GM21515 (cell line): ENCODE measurements at regions not wholly inside any gene's neighbourhood (a gene's known extent, or its start where the extent isn't known, plus 50 kb on each side); places are given as distances from the start of the nearest gene placed in this dataset.
"Not testable (repeated sequence)": the region's sequence is repeated elsewhere in the genome, so short reads cannot be mapped to it uniquely, and the experiment has no call there.

Experiments
- ATAC-seq: cut with Tn5 transposase; IDR thresholded peaks from one replicate; pipeline ENCODE4 v1.9.1; 2021; ENCODE audit not compliant: unreplicated experiment

DNA sequence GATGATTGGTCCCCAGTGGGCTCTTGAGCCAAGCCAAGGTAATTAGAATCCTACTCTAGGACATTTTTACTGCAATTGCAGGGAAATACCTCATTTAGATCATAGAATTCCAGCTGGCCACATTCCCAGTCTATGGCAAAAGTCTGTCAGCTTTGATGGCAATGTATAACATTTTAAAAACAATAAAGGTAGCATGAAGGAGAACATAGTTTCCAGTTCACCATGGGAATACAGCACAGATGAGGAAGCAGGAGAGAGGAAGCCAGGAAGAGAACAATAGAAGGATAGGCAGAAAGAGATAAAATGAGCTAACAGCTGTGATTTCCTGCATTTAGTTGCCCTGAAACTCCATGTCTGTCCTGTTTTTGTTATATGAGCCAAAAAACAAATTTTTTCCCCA is 897.3 kb upstream of the DDX18 start:
- no peak for ATAC-seq

GRCh38 chr2:116918574-116918973 is 895.9 kb upstream of the DDX18 start:
- ATAC-seq: no peak

GRCh38 chr2:116922414-116922813 is 892.1 kb upstream of the DDX18 start:
- ATAC-seq: no peak

GRCh38 chr2:116924509-116924908 is 890.0 kb upstream of the DDX18 start:
- no peak for ATAC-seq

GRCh38 chr2:116935097-116935814 is 879.2 kb upstream of the DDX18 start:
- no peak for ATAC-seq

- no peak for ATAC-seq
Measured at GRCh38 chr2:116948258-116948657, 866.2 kb upstream of the DDX18 start.

DNA sequence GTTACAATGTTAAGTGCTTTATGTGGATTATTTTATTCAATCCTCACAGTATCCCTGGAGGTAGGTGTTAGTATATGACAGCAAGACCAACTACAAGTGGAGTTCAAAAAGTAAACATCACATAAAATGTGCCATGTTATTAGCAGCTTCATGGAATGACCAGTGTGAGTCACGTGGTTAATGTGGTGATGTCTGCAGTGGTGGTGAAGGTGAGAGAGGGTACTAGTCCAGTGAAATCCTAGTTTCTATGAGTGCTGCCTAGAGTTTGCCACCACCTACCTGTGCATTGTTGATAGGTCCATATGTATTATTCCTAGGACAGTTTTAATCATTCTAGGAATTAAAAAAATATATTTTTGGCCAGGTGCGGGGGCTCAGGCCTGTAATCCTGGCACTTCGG is 865.2 kb upstream of the DDX18 start:
- ATAC-seq: no peak

DNA sequence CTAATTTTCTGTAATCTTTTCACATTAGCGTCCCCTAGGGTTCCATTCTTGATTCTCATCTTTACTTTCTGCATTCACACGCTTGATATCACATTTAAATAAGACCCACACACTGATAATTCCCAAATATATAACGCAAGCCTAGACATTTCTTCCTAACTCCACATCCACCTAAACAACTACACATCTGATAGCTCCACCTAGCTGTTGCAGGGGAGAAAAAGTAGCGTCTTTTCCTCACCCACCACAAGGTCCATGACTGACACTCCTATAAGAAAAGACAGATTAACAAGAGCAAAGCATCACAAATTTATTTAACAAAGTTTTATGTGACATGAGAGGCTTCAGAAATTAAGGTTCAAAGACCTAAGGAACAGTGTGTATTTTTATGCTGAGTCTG is 862.2 kb upstream of the DDX18 start:
- ATAC-seq: no peak

DNA sequence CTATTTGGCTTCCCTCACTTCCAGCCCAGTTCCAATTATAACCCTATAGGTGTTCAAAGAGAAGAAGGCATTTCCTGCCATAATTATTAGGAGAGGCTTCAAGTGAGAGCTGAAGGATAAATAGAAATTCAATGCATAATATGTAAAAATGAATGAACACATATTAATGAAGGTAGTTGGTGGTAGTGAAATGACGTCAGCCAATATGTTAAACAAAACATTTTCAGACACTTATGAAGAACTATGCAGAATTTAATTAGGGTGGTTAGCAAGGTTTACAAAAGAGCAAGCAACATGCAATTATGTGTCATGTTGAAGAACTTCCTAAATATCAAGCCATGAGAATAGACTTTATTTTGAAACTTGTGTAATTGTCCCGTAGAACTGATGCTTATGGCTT is 858.8 kb upstream of the DDX18 start:
- ATAC-seq: no peak

GRCh38 chr2:116975608-116976007 is 838.9 kb upstream of the DDX18 start:
- no peak for ATAC-seq

DNA sequence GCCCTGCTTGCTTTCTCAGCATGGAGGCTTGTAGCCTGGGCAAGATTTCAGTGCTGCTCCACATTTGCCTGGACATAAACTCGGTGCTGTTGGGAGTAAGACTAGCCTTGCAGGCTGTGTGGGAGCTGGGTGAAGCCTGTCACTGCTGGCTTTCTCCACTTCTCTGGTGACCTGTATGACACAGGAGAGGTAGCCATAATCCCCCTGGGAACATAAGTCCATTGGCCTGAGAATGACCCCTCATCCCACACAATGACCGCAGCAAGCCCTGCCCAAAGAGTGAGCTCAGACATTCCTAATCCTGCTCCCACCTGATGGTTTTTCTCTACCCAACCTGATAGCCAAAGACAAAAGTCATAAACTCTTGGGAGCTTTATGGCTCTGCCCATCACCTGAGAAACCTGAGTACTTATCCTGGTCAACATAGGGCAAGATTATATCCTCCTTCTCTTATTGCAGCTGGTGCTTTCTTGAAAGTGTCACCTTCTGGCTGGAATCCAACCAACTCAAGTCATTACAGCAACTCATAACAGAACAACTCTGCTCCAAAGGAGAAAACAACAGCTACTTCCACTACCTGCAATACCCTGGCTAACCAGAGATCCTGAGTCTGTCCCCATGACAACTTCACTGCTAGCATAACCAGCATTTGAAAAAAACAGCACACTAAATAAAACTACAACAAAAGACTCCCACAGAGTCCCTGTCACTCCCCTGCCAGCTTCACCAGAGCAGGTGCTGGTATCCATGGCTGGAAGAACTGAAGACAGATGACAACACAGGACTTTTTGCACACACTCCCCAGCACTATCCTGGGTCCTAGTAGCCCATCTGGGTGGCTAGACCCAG is 834.4 kb upstream of the DDX18 start:
- no peak for ATAC-seq

DNA sequence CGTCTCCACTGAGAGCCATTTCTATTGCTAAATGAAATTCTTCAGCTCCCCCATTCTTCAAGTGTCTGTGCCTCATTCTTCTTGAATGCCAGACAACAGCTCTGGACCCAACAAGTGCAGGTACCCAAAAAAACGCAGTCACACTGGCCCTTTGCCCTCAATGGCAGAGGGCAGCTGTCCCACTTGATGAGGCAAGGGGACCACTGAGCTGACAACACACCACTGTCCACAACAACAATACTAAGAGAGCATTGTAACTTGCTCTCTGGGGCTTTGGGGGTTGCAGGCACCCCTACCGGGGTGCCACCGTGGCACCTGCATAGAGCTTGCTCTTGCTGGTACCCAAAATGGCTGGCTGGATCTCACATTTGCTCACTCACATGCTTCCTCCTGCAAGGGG is 827.0 kb upstream of the DDX18 start:
- no peak for ATAC-seq

DNA sequence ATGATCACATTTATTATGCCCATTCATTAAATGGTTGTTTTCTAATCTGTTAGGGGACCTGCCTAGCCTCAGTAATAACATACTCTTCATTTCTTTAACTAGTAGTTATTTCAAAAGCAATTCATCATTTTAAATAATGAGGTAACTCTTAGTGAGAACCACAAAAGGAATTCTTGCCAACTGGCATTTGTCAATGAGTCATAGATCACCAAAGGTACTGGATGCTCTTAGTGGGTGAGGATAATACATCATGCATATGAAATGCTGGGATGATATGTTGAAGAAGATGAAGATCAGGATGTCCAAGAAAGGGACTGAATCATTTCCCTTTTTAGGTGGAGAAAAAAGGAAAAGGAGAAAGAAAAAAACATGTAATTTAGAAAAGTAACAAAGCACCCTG is 826.2 kb upstream of the DDX18 start:
- ATAC-seq: no peak

DNA sequence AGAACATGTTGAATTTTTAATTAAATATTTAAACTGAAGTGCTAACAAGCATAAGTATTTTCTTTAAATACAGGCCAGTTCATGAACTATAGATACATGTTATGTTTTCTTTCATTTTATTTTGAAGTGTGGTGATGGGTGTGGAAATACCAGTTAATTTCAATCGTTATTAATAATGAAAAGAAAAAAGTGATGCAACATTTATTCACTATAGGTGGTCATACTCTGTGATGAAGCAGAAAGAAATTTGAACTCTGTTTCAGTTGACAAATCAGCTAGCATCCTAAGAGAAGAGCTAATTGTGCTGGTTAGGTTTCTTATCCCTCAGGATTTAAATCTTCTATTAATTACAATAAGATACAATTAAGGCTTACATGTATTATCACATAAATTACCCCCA is 795.1 kb upstream of the DDX18 start:
- no peak for ATAC-seq

- ATAC-seq: no peak
Measured at GRCh38 chr2:117027646-117028045, 786.8 kb upstream of the DDX18 start.

GRCh38 chr2:117028708-117029107 is 785.8 kb upstream of the DDX18 start:
- not testable (repeated sequence) for ATAC-seq

- ATAC-seq: no peak
Measured at GRCh38 chr2:117055499-117056375, 758.8 kb upstream of the DDX18 start.

DNA sequence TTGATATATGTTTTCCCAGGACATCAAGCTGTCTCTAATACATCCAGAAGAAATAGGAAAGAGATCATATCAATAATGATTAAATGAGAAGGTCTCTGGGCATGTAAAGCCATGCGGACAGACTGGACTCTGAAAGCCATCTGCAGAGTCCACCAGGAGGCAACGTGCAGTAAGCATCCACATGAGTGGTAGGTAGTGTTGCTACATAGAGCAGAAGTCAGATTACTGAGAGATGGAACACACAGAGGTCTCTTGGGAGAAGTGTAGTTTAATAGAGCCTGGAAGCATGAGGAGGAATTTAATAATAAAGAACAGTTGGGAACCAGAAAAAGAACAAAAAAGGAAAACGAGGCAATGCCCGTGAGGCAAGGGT is 758.1 kb upstream of the DDX18 start:
- ATAC-seq: no peak

GRCh38 chr2:117057016-117057415 is 757.5 kb upstream of the DDX18 start:
- ATAC-seq: no peak

DNA sequence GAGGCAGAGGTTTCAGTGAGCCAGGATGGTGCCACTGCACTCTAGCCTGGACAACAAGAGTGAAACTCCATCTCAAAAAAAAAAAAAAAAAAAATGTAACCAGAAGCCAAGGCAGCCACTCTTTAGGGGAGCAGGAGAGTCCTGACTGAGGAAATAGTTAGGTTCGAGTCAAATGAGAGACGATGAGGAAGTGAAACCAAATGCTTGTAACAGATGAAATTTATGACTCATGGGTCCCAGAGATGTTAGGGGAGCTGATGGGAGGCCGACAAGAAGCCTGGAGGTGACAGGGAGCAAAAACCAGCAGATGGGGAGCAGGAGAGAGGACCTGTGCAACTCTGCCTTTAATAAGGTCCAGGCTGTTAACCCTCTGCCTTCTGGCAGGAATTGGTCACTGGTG is 756.1 kb upstream of the DDX18 start:
- ATAC-seq: no peak

DNA sequence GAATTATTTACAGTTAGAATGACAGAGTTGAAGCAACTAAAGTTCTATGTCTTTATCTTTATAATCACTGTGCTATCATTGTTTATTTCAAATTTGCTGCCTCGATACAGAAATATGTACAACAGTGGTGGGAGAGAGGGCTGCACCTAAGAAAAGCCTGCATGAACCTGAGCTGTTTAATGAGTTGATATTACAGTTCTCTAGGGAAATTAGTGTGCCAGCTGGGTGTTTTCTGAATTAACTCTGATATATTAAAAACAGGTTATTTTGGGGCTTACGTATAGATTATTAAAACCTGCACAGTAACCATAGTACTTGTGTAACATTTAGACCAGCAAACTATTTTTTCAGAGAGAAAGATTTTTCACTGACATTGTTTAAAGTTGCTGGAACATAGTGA is 750.5 kb upstream of the DDX18 start:
- ATAC-seq: no peak

GRCh38 chr2:117065912-117066311 is 748.6 kb upstream of the DDX18 start:
- no peak for ATAC-seq
